HFFc6 (cell line): ENCODE measurements at regions not wholly inside any gene's neighbourhood (a gene's known extent, or its start where the extent isn't known, plus 50 kb on each side); places are given as distances from the start of the nearest gene placed in this dataset.

Source experiments
- DNase-seq: peaks from one replicate; pipeline ENCODE4 v3.0.0-alpha.2; 2018
- H3K27ac Mint-ChIP-seq: 2 replicates; pipeline ENCODE4 v1.8.0; 2020; ENCODE audit warnings: mild to moderate bottlenecking, mixed read lengths
- H3K27me3 Mint-ChIP-seq: 2 replicates; pipeline ENCODE4 v1.8.0; 2021; ENCODE audit warnings: mild to moderate bottlenecking, moderate library complexity, mixed read lengths; ENCODE audit not compliant: insufficient read depth
- H3K36me3 Mint-ChIP-seq: 2 replicates; pipeline ENCODE4 v1.8.0; 2021; ENCODE audit warnings: low read depth, mixed read lengths
- H3K4me1 Mint-ChIP-seq: 2 replicates; pipeline ENCODE4 v1.8.0; 2020; ENCODE audit warnings: low read depth, mixed read lengths
- H3K4me3 Mint-ChIP-seq: 2 replicates; pipeline ENCODE4 v1.8.0; 2020; ENCODE audit warnings: mild to moderate bottlenecking, moderate library complexity, mixed read lengths
- H3K9me3 Mint-ChIP-seq: 2 replicates; pipeline ENCODE4 v1.8.0; 2020; ENCODE audit warnings: mild to moderate bottlenecking, mixed read lengths
- CTCF ChIP-seq: fragments of 200-600 bp; sonication (generic); IDR thresholded peaks from 2 replicates; pipeline ENCODE4 v1.5.0; 2021; ENCODE audit warnings: antibody characterized with exemption, mild to moderate bottlenecking

- no peak for TF ChIP-seq CTCF
- DNase-seq: peak; percentile 97
- peaks cover 23% of the 10 kb centered on the region for H3K4me1 Mint-ChIP-seq
- H3K4me3 Mint-ChIP-seq: peak overlapping the region; percentile 58; the same call in 1 of the 2 replicates
- H3K27me3 Mint-ChIP-seq: no peaks in the 10 kb centered on the region; the same call in 1 of the 2 replicates
- peak overlapping the region; percentile 87 for H3K27ac Mint-ChIP-seq
- H3K9me3 Mint-ChIP-seq: no peaks in the 10 kb centered on the region
- no peaks in the 10 kb centered on the region for H3K36me3 Mint-ChIP-seq
Measured at GRCh38 chr6:126919947-126920346, 198.5 kb upstream of the RSPO3 start.

GRCh38 chr6:126923807-126924206, 194.7 kb upstream of the RSPO3 start:
- Mint-ChIP-seq H3K27me3 (no peaks in the 10 kb centered on the region; the same call in 1 of the 2 replicates), H3K9me3 (no peaks in the 10 kb centered on the region), H3K4me3 (no peak overlapping the region), H3K36me3 (no peaks in the 10 kb centered on the region), H3K4me1 (peaks cover 16% of the 10 kb centered on the region), H3K27ac (no peak overlapping the region)
- TF ChIP-seq CTCF: no peak
- no peak for DNase-seq

GRCh38 chr6:126926926-126927325, 191.5 kb upstream of the RSPO3 start:
- TF ChIP-seq CTCF: no peak
- Mint-ChIP-seq H3K4me1 (no peaks in the 10 kb centered on the region), H3K36me3 (no peaks in the 10 kb centered on the region), H3K27ac (no peak overlapping the region), H3K27me3 (no peaks in the 10 kb centered on the region; the same call in 1 of the 2 replicates), H3K4me3 (no peak overlapping the region), H3K9me3 (no peaks in the 10 kb centered on the region)
- DNase-seq: no peak

- H3K4me3 Mint-ChIP-seq: no peak overlapping the region
Measured at GRCh38 chr6:126927841-126928240, 190.6 kb upstream of the RSPO3 start.

GRCh38 chr6:126937426-126937825, 181.0 kb upstream of the RSPO3 start:
- DNase-seq: no peak
- H3K27me3 Mint-ChIP-seq: no peaks in the 10 kb centered on the region; the same call in 1 of the 2 replicates
- H3K4me3 Mint-ChIP-seq: no peak overlapping the region
- no peak for TF ChIP-seq CTCF
- H3K27ac Mint-ChIP-seq: no peak overlapping the region
- no peaks in the 10 kb centered on the region for H3K9me3 Mint-ChIP-seq
- H3K36me3 Mint-ChIP-seq: no peaks in the 10 kb centered on the region
- no peaks in the 10 kb centered on the region for H3K4me1 Mint-ChIP-seq

More at GRCh38 chr6:126927841-126928240, 190.6 kb upstream of the RSPO3 start:
- Mint-ChIP-seq H3K9me3 (no peaks in the 10 kb centered on the region), H3K27me3 (no peaks in the 10 kb centered on the region; the same call in 1 of the 2 replicates), H3K4me1 (no peaks in the 10 kb centered on the region), H3K27ac (no peak overlapping the region), H3K36me3 (no peaks in the 10 kb centered on the region)
- TF ChIP-seq CTCF: no peak
- no peak for DNase-seq

GRCh38 chr6:126939784-126940183, 178.7 kb upstream of the RSPO3 start:
- H3K27ac Mint-ChIP-seq: no peak overlapping the region
- no peaks in the 10 kb centered on the region for H3K4me1 Mint-ChIP-seq

More at GRCh38 chr6:126939784-126940183, 178.7 kb upstream of the RSPO3 start:
- Mint-ChIP-seq H3K36me3 (no peaks in the 10 kb centered on the region), H3K27me3 (peaks cover 7% of the 10 kb centered on the region; the same call in 1 of the 2 replicates), H3K4me3 (no peak overlapping the region), H3K9me3 (no peaks in the 10 kb centered on the region)
- no peak for DNase-seq
- no peak for TF ChIP-seq CTCF
